Activated T-cell treated with anti-CD3 and anti-CD28 coated beads, Interleukin-2, amount 50 U/mL, for 24 hours (primary cell): ENCODE measurements at regions not wholly inside any gene's neighbourhood (a gene's known extent, or its start where the extent isn't known, plus 50 kb on each side); places are given as distances from the start of the nearest gene placed in this dataset.

ENCODE experiments used
- DNase-seq: peaks from one replicate; pipeline ENCODE4 v3.0.0-alpha.2; 2020
- H3K27ac Mint-ChIP-seq: 2 replicates; pipeline ENCODE4 v1.8.0; 2020; ENCODE audit warnings: mild to moderate bottlenecking, mixed read lengths
- H3K27me3 Mint-ChIP-seq: 2 replicates; pipeline ENCODE4 v1.8.0; 2020; ENCODE audit warnings: mixed read lengths
- H3K36me3 Mint-ChIP-seq: 2 replicates; pipeline ENCODE4 v1.8.0; 2020; ENCODE audit warnings: low read depth, mixed read lengths
- H3K4me1 Mint-ChIP-seq: 2 replicates; pipeline ENCODE4 v1.8.0; 2020; ENCODE audit warnings: low read depth, mixed read lengths
- H3K4me3 Mint-ChIP-seq: 2 replicates; pipeline ENCODE4 v1.8.0; 2020; ENCODE audit warnings: mild to moderate bottlenecking, moderate library complexity, mixed read lengths
- H3K9me3 Mint-ChIP-seq: 2 replicates; pipeline ENCODE4 v1.8.0; 2020; ENCODE audit warnings: mixed read lengths

- Mint-ChIP-seq H3K27ac (peak overlapping the region; percentile 67), H3K4me1 (no peaks in the 10 kb centered on the region)
These were observed 111.3 kb downstream of the DAD1 start for GRCh38 chr14:22477569-22478194.

GRCh38 chr14:22476887-22477286 lies 112.1 kb downstream of the DAD1 start:
- no peak for DNase-seq
- Mint-ChIP-seq H3K36me3 (peaks cover 19% of the 10 kb centered on the region), H3K4me1 (no peaks in the 10 kb centered on the region), H3K27me3 (no peaks in the 10 kb centered on the region), H3K9me3 (no peaks in the 10 kb centered on the region), H3K27ac (peak overlapping the region; percentile 68), H3K4me3 (peak overlapping the region; percentile 35)

More at GRCh38 chr14:22477569-22478194, 111.3 kb downstream of the DAD1 start:
- no peaks in the 10 kb centered on the region for H3K9me3 Mint-ChIP-seq
- no peak for DNase-seq
- H3K27me3 Mint-ChIP-seq = no peaks in the 10 kb centered on the region
- H3K36me3 Mint-ChIP-seq = peaks cover 23% of the 10 kb centered on the region
- H3K4me3 Mint-ChIP-seq = peak overlapping the region; percentile 61

- H3K9me3 Mint-ChIP-seq = no peaks in the 10 kb centered on the region
- H3K4me1 Mint-ChIP-seq = no peaks in the 10 kb centered on the region
- peak overlapping the region; percentile 68 for H3K27ac Mint-ChIP-seq
- H3K36me3 Mint-ChIP-seq = peaks cover 13% of the 10 kb centered on the region
- H3K4me3 Mint-ChIP-seq = peak overlapping the region; percentile 48
- no peak for DNase-seq
- H3K27me3 Mint-ChIP-seq = no peaks in the 10 kb centered on the region
These were observed 112.8 kb downstream of the DAD1 start for GRCh38 chr14:22476005-22476751.

- Mint-ChIP-seq H3K4me3 (peak overlapping the region; percentile 48), H3K36me3 (peaks cover 7% of the 10 kb centered on the region), H3K9me3 (no peaks in the 10 kb centered on the region), H3K27me3 (no peaks in the 10 kb centered on the region), H3K27ac (peak overlapping the region; percentile 11), H3K4me1 (peaks cover 4% of the 10 kb centered on the region)
- DNase-seq = no peak
These were observed 113.6 kb downstream of the DAD1 start for GRCh38 chr14:22475381-22475780.

GRCh38 chr14:22474730-22475351 lies 114.2 kb downstream of the DAD1 start:
- Mint-ChIP-seq H3K36me3 (peaks cover 7% of the 10 kb centered on the region), H3K27me3 (no peaks in the 10 kb centered on the region), H3K27ac (no peak overlapping the region), H3K4me1 (peaks cover 4% of the 10 kb centered on the region), H3K9me3 (no peaks in the 10 kb centered on the region), H3K4me3 (peak overlapping the region; percentile 44)
- DNase-seq = no peak

- no peak for DNase-seq
- peak overlapping the region; percentile 23 for H3K4me3 Mint-ChIP-seq
- peaks cover 4% of the 10 kb centered on the region for H3K4me1 Mint-ChIP-seq
- no peaks in the 10 kb centered on the region for H3K27me3 Mint-ChIP-seq
- H3K9me3 Mint-ChIP-seq = no peaks in the 10 kb centered on the region
- no peaks in the 10 kb centered on the region for H3K36me3 Mint-ChIP-seq
- peak overlapping the region; percentile 22 for H3K27ac Mint-ChIP-seq
These were observed 115.8 kb downstream of the DAD1 start for GRCh38 chr14:22472935-22473854.

GRCh38 chr14:22472466-22472865 lies 116.6 kb downstream of the DAD1 start:
- Mint-ChIP-seq H3K4me1 (peaks cover 4% of the 10 kb centered on the region), H3K4me3 (no peak overlapping the region), H3K27me3 (no peaks in the 10 kb centered on the region), H3K36me3 (no peaks in the 10 kb centered on the region), H3K27ac (peak overlapping the region; percentile 22), H3K9me3 (no peaks in the 10 kb centered on the region)
- no peak for DNase-seq

GRCh38 chr14:22471545-22472121 lies 117.4 kb downstream of the DAD1 start:
- H3K27ac Mint-ChIP-seq = peak overlapping the region; percentile 44
- H3K4me3 Mint-ChIP-seq = no peak overlapping the region
- H3K9me3 Mint-ChIP-seq = no peaks in the 10 kb centered on the region
- no peaks in the 10 kb centered on the region for H3K36me3 Mint-ChIP-seq
- H3K27me3 Mint-ChIP-seq = no peaks in the 10 kb centered on the region
- DNase-seq = no peak
- peaks cover 4% of the 10 kb centered on the region for H3K4me1 Mint-ChIP-seq

- Mint-ChIP-seq H3K4me1 (peaks cover 6% of the 10 kb centered on the region), H3K9me3 (no peaks in the 10 kb centered on the region), H3K4me3 (peak overlapping the region; percentile 53), H3K27ac (peak overlapping the region; percentile 77), H3K27me3 (no peaks in the 10 kb centered on the region), H3K36me3 (no peaks in the 10 kb centered on the region)
- no peak for DNase-seq
These were observed 119.3 kb downstream of the DAD1 start for GRCh38 chr14:22469538-22470303.

GRCh38 chr14:22468830-22469229 lies 120.2 kb downstream of the DAD1 start:
- Mint-ChIP-seq H3K27me3 (no peaks in the 10 kb centered on the region), H3K27ac (peak overlapping the region; percentile 77), H3K9me3 (no peaks in the 10 kb centered on the region), H3K36me3 (no peaks in the 10 kb centered on the region), H3K4me3 (peak overlapping the region; percentile 53), H3K4me1 (peaks cover 6% of the 10 kb centered on the region)
- DNase-seq = no peak

GRCh38 chr14:22466491-22466890 lies 122.5 kb downstream of the DAD1 start:
- H3K27me3 Mint-ChIP-seq = no peaks in the 10 kb centered on the region
- H3K36me3 Mint-ChIP-seq = no peaks in the 10 kb centered on the region
- no peak overlapping the region for H3K4me3 Mint-ChIP-seq
- DNase-seq = no peak
- H3K9me3 Mint-ChIP-seq = no peaks in the 10 kb centered on the region
- H3K4me1 Mint-ChIP-seq = peaks cover 6% of the 10 kb centered on the region
- peak overlapping the region; percentile 59 for H3K27ac Mint-ChIP-seq

GRCh38 chr14:22465201-22465840 lies 123.7 kb downstream of the DAD1 start:
- DNase-seq = no peak
- H3K27me3 Mint-ChIP-seq = no peaks in the 10 kb centered on the region
- H3K36me3 Mint-ChIP-seq = no peaks in the 10 kb centered on the region
- peak overlapping the region; percentile 64 for H3K27ac Mint-ChIP-seq
- H3K9me3 Mint-ChIP-seq = no peaks in the 10 kb centered on the region
- no peak overlapping the region for H3K4me3 Mint-ChIP-seq
- peaks cover 2% of the 10 kb centered on the region for H3K4me1 Mint-ChIP-seq
